Astrocyte of the hippocampus (primary cell): ENCODE measurements at regions not wholly inside any gene's neighbourhood (a gene's known extent, or its start where the extent isn't known, plus 50 kb on each side); places are given as distances from the start of the nearest gene placed in this dataset.
"Not testable (repeated sequence)": the region's sequence is repeated elsewhere in the genome, so short reads cannot be mapped to it uniquely, and the experiment has no call there.

Source experiments
- DNase-seq: peaks from one replicate; pipeline ENCODE4 v3.0.0; 2011; ENCODE audit warnings: low read depth, low spot score

GRCh38 chr5:101782352-101783103 is 513.6 kb downstream of the SLCO4C1 start:
- no peak for DNase-seq

- no peak for DNase-seq
Measured at GRCh38 chr5:101751105-101751504, 545.0 kb downstream of the SLCO4C1 start.

DNA sequence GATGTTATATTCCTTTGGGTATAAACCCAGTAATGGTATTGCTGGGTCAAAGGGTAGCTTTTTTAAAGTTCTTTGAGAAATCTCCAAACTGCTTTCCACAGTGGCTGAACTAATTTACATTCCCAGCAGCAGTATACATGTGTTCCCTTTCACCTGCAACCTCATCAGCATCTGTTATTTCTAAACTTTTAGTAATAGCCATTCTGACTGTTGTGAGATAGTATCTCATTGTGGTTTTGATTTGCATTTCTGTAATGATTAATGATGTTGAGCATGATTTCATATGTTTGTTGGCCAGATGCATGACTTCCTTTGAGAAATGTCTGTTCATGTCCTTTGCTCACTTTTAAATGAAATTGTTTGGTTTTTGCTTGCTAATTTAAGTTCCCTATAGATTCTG is 553.1 kb downstream of the SLCO4C1 start:
- not testable (repeated sequence) for DNase-seq

GRCh38 chr5:101728933-101729332 is 567.2 kb downstream of the SLCO4C1 start:
- peak; percentile 13 for DNase-seq

DNA sequence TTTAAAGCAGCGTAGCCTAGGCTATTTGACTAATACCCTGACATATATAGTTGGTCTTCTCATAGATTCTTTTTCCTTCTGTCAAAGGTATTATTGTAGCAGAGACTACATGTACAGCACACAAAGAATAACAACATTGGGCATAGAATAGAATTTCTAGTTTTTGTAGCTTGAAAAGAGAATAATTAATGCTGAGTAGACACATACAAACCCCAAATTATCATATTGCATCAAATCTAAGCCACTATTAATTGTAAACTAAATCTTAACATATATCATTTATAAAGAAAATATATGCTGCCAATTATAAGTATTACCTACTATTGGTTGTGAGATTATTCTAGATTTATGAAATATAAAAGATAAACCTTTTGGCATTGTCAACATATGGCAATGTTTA is 574.5 kb downstream of the SLCO4C1 start:
- DNase-seq, result no peak

- no peak for DNase-seq
Measured at GRCh38 chr5:101720033-101720432, 576.1 kb downstream of the SLCO4C1 start.

DNA sequence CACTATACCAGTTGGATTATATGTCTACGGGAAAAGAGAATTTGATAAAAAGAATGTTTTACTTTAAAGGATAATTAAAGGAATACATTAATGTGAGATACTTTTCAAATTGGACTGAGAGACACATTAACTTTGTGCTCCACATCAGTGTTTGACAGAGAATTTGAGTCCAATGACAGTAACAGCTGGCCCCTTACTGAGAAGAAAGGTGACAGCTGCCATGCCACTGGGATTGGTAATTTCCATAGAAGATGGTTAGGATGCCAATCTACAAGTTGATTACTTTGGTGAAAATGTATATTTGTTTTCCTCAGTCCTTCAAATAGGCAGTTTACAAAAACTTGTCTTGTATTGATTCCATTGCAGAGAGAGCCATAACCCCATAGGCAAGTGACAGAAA is 578.4 kb downstream of the SLCO4C1 start:
- no peak for DNase-seq

DNA sequence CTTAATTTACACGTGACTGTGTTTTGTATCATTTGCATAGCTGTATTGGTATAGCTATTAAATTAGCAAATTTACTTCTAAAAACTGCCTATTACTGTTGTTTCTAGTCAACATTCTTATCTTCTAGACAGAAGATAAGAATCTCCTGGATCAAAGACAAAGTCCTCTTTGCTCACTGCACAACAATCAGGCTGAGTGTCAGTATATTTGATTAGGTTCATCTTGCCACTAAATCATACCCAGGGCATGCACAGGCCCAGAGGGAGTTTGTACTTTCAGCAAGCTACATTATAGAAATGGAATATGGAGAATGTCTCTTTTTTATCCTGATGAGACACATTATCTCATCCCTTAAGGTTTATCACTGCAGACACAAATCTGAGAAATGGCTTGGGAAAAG is 579.1 kb downstream of the SLCO4C1 start:
- no peak for DNase-seq

- DNase-seq, result not testable (repeated sequence)
Measured at GRCh38 chr5:101715790-101716189, 580.3 kb downstream of the SLCO4C1 start.

DNA sequence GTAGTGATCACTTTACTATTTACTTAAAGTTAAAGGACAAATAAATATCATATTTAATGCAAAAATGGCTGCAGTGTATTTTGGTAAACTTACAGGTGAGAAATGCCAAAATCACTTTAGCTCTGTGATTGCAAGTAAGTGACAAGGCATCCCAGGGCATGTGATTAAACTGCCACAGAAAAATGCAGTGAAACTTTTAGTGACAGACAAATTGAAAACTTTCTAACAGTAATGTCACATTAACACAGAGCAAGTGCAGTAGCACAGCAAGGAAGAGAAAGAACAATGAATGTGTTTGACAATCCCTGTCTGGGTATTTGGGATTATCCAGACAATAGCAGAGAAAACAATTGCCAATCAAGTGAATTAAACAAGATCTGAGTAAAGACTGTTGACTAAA is 606.8 kb downstream of the SLCO4C1 start:
- DNase-seq, result no peak

DNA sequence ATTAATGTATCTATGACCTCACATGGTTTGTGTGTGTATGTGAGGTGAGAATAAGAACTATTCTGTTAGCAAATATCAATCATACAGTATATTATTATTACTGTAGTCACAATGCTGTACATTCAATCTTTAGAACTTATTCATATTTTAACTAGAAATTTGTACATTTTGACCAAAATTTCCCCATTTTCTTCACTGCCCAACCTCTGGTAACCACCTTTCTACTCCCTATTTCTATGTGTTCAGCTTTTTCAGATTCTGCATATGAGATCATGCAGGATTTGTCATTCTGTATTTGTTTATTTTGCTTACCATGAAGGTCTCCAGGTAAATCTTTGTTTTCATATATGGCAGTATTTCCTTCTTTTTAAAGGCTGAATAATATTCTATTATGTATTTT is 607.9 kb downstream of the SLCO4C1 start:
- DNase-seq, result no peak

DNA sequence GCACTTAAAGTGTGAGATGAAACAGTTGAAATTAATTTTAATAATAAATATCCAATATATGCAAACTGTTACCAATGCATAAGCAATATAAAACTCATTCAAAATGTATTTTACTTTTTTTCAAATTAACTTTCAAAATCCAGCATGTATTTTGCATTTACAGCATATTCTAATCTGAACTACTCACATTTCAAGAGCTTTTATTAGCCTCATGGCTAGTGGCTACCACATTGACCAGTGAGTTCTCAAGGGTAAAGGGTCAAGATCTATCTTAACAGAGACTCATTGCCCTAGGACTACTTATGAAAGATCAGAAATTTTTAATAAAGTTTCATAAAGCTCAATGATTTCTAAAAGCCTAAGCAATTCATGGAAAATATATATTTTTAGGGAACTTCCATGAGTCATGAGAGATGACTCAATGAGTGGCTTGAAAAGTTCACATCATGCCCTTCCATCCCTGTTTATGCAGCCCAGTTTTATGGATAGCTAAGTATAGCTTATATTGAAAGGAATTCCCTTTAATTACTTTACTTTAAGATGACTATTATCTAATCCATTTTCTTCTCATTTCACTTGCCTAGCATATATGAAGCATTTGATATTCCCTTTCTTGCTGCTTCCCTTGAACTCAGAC is 608.6 kb downstream of the SLCO4C1 start:
- peak; percentile 13 for DNase-seq

- peak; percentile 1 for DNase-seq
Measured at GRCh38 chr5:101686536-101687157, 609.4 kb downstream of the SLCO4C1 start.

DNA sequence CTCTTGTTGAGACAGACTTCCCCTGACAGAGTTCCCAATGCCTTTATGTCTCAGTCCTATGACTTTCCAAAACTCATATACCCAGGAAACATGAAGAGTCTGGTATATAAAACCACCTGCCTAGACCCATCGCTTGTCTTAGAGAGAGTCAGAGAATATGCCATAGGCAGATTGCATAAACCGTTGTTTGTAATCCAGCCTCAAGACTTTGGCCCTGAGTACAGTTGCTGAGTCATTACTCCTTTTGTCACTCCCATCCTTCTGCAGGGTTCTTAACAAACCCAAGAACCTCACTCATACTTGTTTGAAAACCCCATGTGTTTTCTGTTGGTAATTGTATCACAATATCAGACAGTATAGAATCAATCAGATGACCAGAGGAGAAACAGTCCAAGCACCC is 616.3 kb downstream of the SLCO4C1 start:
- DNase-seq, result peak; percentile 24

DNA sequence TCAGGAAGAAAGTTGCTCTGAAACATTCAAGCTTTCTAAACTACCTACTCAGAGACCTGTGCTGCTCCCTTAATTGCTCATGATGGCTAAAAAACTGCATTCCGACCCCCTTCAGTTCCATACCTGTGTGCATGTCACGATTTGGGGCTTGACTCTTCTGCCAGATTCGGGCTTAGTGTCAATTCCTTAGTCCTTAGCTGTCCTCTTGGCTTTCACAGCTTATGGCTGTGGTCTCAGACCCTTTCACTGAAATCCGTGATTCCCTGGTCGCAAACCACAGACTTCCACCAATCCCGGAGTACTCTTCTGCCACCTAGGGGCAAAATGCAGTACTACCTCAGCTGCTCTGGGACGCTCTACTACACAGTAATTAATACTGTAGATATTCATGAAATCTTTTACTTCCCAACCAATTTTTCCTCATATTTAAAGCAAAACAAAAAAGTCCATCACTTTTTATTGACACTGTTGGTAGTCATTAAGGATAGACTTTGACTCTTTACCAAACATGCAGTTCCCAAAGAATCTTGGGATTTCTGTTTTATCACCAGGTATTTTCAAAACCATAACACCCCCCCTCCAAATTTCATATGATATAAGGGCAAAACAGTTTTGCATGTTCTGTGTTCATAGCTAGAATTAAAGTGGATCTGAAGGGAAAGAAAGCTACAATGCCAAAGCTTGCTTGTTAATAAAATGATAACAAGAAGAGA is 617.4 kb downstream of the SLCO4C1 start:
- DNase-seq, result peak; percentile 84

- DNase-seq, result no peak
Measured at GRCh38 chr5:101677961-101678360, 618.1 kb downstream of the SLCO4C1 start.

DNA sequence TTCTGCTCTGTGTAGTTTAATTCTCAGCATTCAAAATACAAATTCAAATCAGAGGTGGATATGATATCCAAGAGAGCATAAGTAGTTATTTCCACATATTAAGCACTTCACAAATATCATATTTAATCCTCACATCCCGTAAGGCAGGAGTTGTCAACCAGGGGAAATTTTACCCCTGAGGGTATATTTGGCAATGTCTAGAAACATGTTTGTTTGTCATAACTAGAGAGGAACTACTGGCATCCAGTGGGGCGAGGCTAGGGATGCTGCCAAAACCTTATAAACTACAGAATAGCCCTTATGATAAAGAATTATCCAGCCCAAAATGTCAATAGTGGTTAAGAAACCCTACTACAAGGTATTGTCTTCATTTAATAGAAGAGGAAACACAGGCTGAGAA is 619.4 kb downstream of the SLCO4C1 start:
- no peak for DNase-seq

GRCh38 chr5:101675510-101676219 is 620.4 kb downstream of the SLCO4C1 start:
- no peak for DNase-seq

DNA sequence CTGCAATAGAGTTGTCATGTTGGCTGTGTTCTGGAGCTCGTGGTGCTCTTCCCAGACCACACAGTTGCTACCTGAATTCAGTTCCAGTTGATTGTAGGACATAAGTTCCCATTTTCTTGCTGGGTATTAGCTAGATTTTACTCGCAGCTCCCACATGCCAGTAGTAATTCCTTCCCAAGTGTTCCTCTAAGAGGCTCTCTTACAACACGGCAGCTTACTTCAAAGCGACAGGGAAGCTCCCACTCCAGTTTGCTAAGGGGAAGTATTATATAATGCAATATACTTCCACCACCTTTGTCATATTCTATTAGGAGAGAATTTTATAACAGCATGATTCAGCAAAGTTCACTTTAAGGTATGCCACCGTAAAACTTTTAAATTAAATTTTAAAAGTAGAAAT is 623.0 kb downstream of the SLCO4C1 start:
- DNase-seq, result no peak

GRCh38 chr5:101664071-101664791 is 631.9 kb downstream of the SLCO4C1 start:
- no peak for DNase-seq

- DNase-seq, result no peak
Measured at GRCh38 chr5:101663543-101663942, 632.5 kb downstream of the SLCO4C1 start.
